Skin of body (tissue), 1 donor: ENCODE measurements at regions not wholly inside any gene's neighbourhood (a gene's known extent, or its start where the extent isn't known, plus 50 kb on each side); places are given as distances from the start of the nearest gene placed in this dataset.
"Not testable (repeated sequence)": the region's sequence is repeated elsewhere in the genome, so short reads cannot be mapped to it uniquely, and the experiment has no call there.

Experiments used
- DNase-seq: peaks from one replicate; lab custom pipeline; 2025; lab: John Stamatoyannopoulos, UW

- no peak for DNase-seq
Measured at GRCh38 chr13:23039266-23039935, 141.4 kb upstream of the SGCG start.

- DNase-seq, result no peak
Measured at GRCh38 chr13:23042181-23042580, 138.6 kb upstream of the SGCG start.

GRCh38 chr13:23044906-23045305 is 135.9 kb upstream of the SGCG start:
- no peak for DNase-seq

GRCh38 chr13:23050126-23050525 is 130.7 kb upstream of the SGCG start:
- DNase-seq, result no peak

GRCh38 chr13:23053711-23054110 is 127.1 kb upstream of the SGCG start:
- not testable (repeated sequence) for DNase-seq

GRCh38 chr13:23059173-23059572 is 121.6 kb upstream of the SGCG start:
- no peak for DNase-seq

- DNase-seq, result no peak
Measured at GRCh38 chr13:23060959-23061358, 119.8 kb upstream of the SGCG start.

GRCh38 chr13:23067129-23067528 is 113.7 kb upstream of the SGCG start:
- DNase-seq, result no peak

- no peak for DNase-seq
Measured at GRCh38 chr13:23069566-23069965, 111.2 kb upstream of the SGCG start.

- DNase-seq, result peak; percentile 1
Measured at GRCh38 chr13:23074075-23074828, 106.5 kb upstream of the SGCG start.

GRCh38 chr13:23081220-23081619 is 99.6 kb upstream of the SGCG start:
- DNase-seq, result no peak

- DNase-seq, result no peak
Measured at GRCh38 chr13:23081901-23082300, 98.9 kb upstream of the SGCG start.

GRCh38 chr13:23086968-23087623 is 93.7 kb upstream of the SGCG start:
- no peak for DNase-seq

- no peak for DNase-seq
Measured at GRCh38 chr13:23087880-23088279, 92.9 kb upstream of the SGCG start.

- no peak for DNase-seq
Measured at GRCh38 chr13:23098161-23098907, 82.4 kb upstream of the SGCG start.

GRCh38 chr13:23105051-23105450 is 75.7 kb upstream of the SGCG start:
- DNase-seq, result no peak

GRCh38 chr13:23107665-23108064 is 73.1 kb upstream of the SGCG start:
- no peak for DNase-seq

GRCh38 chr13:23119131-23119530 is 61.6 kb upstream of the SGCG start:
- DNase-seq, result no peak

- not testable (repeated sequence) for DNase-seq
Measured at GRCh38 chr13:23127540-23127939, 53.2 kb upstream of the SGCG start.

GRCh38 chr13:23129331-23129730 is 51.4 kb upstream of the SGCG start:
- no peak for DNase-seq
